Progenitor cell of endocrine pancreas (in vitro differentiated cells): ENCODE measurements at regions not wholly inside any gene's neighbourhood (a gene's known extent, or its start where the extent isn't known, plus 50 kb on each side); places are given as distances from the start of the nearest gene placed in this dataset.

Experiments
- DNase-seq: peaks from one replicate; pipeline ENCODE4 v3.0.0; 2021; ENCODE audit warnings: low spot score; ENCODE audit not compliant: unreplicated experiment
- H3K27ac Mint-ChIP-seq: 2 replicates; pipeline ENCODE4 v1.8.0; 2021; ENCODE audit warnings: mild to moderate bottlenecking, moderate library complexity, mixed read lengths
- H3K27me3 Mint-ChIP-seq: 2 replicates; pipeline ENCODE4 v1.8.0; 2021; ENCODE audit warnings: mixed read lengths
- H3K36me3 Mint-ChIP-seq: 2 replicates; pipeline ENCODE4 v1.8.0; 2022; ENCODE audit warnings: mixed read lengths; ENCODE audit not compliant: insufficient read depth
- H3K4me1 Mint-ChIP-seq: 2 replicates; pipeline ENCODE4 v1.8.0; 2021; ENCODE audit warnings: low read depth, mixed read lengths
- H3K4me3 Mint-ChIP-seq: 2 replicates; pipeline ENCODE4 v1.8.0; 2021; ENCODE audit warnings: low read depth, mild to moderate bottlenecking, moderate library complexity, mixed read lengths
- H3K9me3 Mint-ChIP-seq: 2 replicates; pipeline ENCODE4 v1.8.0; 2021; ENCODE audit warnings: low read depth, mixed read lengths
- CTCF ChIP-seq: fragments of 200-600 bp; sonication (generic); IDR thresholded peaks from one replicate; pipeline ENCODE4 v1.5.0; 2021; ENCODE audit warnings: antibody characterized with exemption, mild to moderate bottlenecking; ENCODE audit not compliant: unreplicated experiment

GRCh38 chr10:57161157-57161556, 800.1 kb upstream of the ZWINT start:
- no peak for TF ChIP-seq CTCF
- DNase-seq, result no peak
- Mint-ChIP-seq H3K36me3 (no peaks in the 10 kb centered on the region), H3K27me3 (peaks cover 1% of the 10 kb centered on the region), H3K4me3 (no peak overlapping the region), H3K4me1 (no peaks in the 10 kb centered on the region), H3K9me3 (no peaks in the 10 kb centered on the region), H3K27ac (no peak overlapping the region)

DNA sequence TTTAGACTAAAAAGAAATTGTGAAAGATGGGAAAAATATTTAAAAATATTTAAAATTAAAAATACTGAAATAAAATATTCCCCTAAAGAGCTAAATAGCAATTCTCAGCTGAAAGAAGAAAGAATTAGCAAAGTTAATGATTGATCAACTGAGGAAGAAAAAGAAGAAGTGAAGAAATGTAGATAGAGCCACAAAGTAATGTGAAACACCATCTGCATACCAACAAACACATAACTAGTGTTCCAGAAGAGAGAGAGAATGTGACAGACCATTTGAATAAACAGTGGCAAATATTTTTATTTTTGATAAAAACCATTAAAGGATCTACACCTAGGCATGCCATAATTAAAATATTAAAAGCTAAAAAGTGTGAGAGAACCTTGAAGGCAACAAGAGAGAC, 784.5 kb upstream of the ZWINT start:
- no peak overlapping the region for H3K4me3 Mint-ChIP-seq
- no peak for TF ChIP-seq CTCF
- no peaks in the 10 kb centered on the region for H3K4me1 Mint-ChIP-seq
- H3K36me3 Mint-ChIP-seq, result peaks cover 2% of the 10 kb centered on the region
- no peak overlapping the region for H3K27ac Mint-ChIP-seq
- DNase-seq, result no peak
- peaks cover 4% of the 10 kb centered on the region for H3K9me3 Mint-ChIP-seq
- H3K27me3 Mint-ChIP-seq, result no peaks in the 10 kb centered on the region

- H3K4me3 Mint-ChIP-seq, result no peak overlapping the region
- no peaks in the 10 kb centered on the region for H3K4me1 Mint-ChIP-seq
- no peak for DNase-seq
- H3K9me3 Mint-ChIP-seq, result peaks cover 6% of the 10 kb centered on the region
- peaks cover 2% of the 10 kb centered on the region for H3K36me3 Mint-ChIP-seq
- H3K27ac Mint-ChIP-seq, result no peak overlapping the region
- TF ChIP-seq CTCF, result no peak
- no peaks in the 10 kb centered on the region for H3K27me3 Mint-ChIP-seq
Observed at GRCh38 chr10:57142925-57143576, 782.0 kb upstream of the ZWINT start.

GRCh38 chr10:57141708-57142107, 780.6 kb upstream of the ZWINT start:
- no peak for TF ChIP-seq CTCF
- Mint-ChIP-seq H3K9me3 (peaks cover 6% of the 10 kb centered on the region), H3K27ac (no peak overlapping the region), H3K4me3 (no peak overlapping the region), H3K4me1 (no peaks in the 10 kb centered on the region), H3K36me3 (peaks cover 2% of the 10 kb centered on the region), H3K27me3 (no peaks in the 10 kb centered on the region)
- DNase-seq, result no peak

GRCh38 chr10:57119684-57120083, 758.6 kb upstream of the ZWINT start:
- H3K4me1 Mint-ChIP-seq, result no peaks in the 10 kb centered on the region

More at GRCh38 chr10:57119684-57120083, 758.6 kb upstream of the ZWINT start:
- no peak overlapping the region for H3K4me3 Mint-ChIP-seq
- TF ChIP-seq CTCF, result no peak
- H3K9me3 Mint-ChIP-seq, result peaks cover 10% of the 10 kb centered on the region
- H3K27ac Mint-ChIP-seq, result no peak overlapping the region
- DNase-seq, result no peak
- H3K36me3 Mint-ChIP-seq, result no peaks in the 10 kb centered on the region
- no peaks in the 10 kb centered on the region for H3K27me3 Mint-ChIP-seq
